ENCODE measurements at regions not wholly inside any gene's neighbourhood (a gene's known extent, or its start where the extent isn't known, plus 50 kb on each side); places are given as distances from the start of the nearest gene placed in this dataset.

DNA sequence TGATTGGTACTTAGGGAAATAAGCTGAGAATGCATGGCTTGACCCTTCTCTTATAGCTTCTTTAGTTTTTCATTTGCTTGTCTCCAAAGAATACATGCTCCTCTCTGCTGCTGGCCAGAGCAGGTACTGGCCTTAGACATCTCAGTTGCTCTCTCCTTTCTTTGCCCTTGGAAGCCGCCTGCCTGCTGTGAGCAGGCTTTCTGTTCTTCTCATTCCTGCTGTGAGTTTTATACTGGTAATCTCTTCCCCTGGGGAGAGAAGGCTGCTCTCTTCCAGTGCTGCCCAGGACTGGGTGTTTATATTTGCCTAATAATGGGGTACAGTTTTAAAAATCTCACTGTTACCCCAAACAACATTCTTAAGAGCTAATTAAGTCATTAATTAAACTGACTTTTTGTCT is 323.5 kb upstream of the LRRC7 start:
- DNase-seq (ENCODE audit: low spot score) (no peak), ATAC-seq (no peak)
- intact Hi-C loops (cut with DNase I), result no loop called here

- intact Hi-C loops (cut with DNase I), result no loop called here
- no peak for ATAC-seq
- no peak for DNase-seq (ENCODE audit: low spot score)
These were observed 321.6 kb upstream of the LRRC7 start for GRCh38 chr1:69246109-69246508.

GRCh38 chr1:69246710-69247109 is 321.0 kb upstream of the LRRC7 start:
- DNase-seq (ENCODE audit: low spot score) (no peak), ATAC-seq (peak; percentile 53)
- intact Hi-C loops (cut with DNase I), result no loop called here

DNA sequence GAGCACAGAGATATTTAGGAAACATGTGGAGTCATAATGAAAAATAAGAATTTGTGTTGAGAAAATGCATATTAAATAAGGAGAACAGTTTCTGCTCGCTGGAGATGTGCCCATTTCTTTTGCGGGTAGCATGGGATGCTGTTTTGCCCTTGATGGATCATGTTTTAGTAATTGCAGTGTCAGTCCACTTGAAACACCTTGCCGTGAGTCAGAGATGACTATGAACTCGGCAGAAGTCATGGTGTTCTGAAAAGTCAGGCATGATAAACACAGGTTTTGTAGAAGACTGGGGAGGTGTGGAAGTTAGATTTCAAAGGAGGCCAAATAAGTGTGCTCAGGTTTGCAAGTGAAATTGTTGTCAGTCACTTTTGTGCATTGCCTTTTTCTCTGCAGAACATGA is 315.0 kb upstream of the LRRC7 start:
- no peak for ATAC-seq
- DNase-seq (ENCODE audit: low spot score), result no peak
- intact Hi-C loops (cut with DNase I), result no loop called here

DNA sequence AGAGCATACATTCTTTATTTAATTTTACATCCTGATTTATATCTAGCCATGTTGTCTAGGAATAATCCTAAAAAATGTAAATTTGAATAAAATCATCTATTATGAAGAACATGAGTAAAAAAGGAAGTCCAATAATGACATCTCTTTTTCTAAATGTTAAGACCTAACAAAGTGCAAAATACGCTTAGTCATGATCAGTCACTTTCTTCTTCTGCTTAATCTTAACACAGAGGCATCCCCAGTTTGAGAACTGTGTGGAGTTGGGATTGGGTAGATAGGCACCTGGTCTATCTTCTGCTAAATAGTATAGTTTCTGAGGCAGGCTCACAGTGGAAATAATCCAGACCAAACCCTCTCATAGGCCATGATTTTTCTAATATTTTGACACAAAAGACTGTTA is 311.7 kb upstream of the LRRC7 start:
- ATAC-seq (no peak), DNase-seq (ENCODE audit: low spot score) (no peak)
- intact Hi-C loops (cut with DNase I), result no loop called here

DNA sequence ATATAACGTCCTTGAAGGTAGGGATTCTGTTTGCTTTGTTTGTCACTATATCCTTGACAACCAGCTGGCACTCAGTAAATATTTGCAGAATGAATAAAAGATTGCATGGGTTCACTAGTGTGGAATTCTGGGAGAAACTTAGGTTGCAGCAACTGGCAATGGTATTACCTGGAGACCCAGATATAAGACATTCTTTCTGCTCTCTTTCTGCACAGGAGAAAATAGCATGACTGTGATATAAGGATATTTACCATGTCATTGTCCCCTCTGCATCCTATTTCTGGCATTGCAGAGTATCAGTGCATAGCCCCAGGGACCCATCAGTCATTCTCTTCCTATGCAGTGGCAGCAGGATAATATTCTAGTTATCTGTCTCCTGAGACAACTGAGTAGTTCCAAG is 308.9 kb upstream of the LRRC7 start:
- intact Hi-C loops (cut with DNase I), result no loop called here

GRCh38 chr1:69263921-69264391 is 303.8 kb upstream of the LRRC7 start:
- intact Hi-C loops (cut with DNase I), result no loop called here
- DNase-seq (ENCODE audit: low spot score) (no peak), ATAC-seq (peak; percentile 82)

More for the DNA sequence above, 308.9 kb upstream of the LRRC7 start:
- no peak for DNase-seq (ENCODE audit: low spot score)
- no peak for ATAC-seq

DNA sequence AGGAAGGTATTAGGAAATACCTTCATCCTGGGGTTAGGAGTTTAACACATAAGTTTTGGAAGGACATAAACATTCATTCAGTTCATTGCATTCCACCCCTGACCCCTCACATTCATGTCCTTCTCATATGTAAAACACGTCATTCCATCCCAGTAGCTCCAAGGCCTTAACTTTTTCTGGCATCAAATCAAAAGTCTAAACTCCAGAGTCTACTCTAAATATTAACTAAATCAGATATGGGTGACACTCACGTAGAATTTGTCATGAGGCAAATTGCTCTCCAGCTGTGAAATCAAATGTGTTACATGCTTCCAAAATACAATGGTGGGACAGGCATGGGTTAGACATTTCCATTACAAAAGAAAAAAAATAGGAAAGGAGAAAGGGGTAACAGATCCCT is 298.2 kb upstream of the LRRC7 start:
- DNase-seq (ENCODE audit: low spot score), result no peak
- intact Hi-C loops (cut with DNase I), result no loop called here
- ATAC-seq, result no peak

DNA sequence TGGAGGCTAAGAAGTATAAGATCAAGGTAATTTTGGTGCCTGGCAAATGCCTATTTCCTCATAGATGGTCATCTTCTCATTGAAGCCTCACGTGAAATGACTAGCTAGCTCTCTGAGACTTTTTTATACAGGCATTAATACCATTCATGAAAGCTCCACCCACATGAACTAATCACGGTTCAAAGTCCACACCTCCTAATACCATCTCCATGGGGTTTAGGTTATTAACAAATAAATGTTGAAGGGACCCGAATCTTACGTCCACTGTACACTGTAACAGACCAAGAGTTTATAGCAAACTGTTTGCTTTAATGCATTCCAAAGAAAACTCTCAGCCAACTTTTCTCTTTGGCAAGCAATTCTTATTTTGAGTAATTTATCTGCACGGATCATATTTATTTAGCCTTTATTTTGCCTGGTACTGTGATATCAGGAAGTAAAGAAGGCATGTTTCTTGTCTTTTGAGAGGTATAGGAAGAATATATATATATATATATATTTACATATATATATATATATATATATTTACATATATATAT is 296.1 kb upstream of the LRRC7 start:
- intact Hi-C loops (cut with DNase I), result no loop called here
- no peak for ATAC-seq

DNA sequence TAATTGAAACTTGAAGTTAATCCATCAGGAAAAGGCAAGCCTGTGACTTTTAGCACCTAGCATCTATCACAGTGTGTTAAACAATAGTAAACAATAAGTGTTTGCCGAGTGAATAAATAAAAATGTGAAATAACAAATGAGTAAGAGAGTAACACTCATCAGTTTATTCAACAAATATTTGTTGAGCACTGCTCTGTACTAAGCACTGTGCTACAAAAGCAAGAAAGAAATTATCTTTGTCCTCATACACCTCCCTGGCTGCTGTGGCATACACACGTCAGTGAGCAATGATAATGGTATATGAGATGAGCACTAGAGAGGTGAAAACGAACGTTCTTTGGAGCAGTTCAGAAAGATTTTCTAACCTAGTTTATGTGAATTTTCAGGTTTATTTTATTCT is 295.0 kb upstream of the LRRC7 start:
- intact Hi-C loops (cut with DNase I), result no loop called here
- no peak for ATAC-seq
- DNase-seq (ENCODE audit: low spot score), result no peak

More for the DNA sequence above, 296.1 kb upstream of the LRRC7 start:
- no peak for DNase-seq (ENCODE audit: low spot score)

GRCh38 chr1:69278923-69279322 is 288.8 kb upstream of the LRRC7 start:
- intact Hi-C loops (cut with DNase I), result no loop called here
- no peak for ATAC-seq
- DNase-seq (ENCODE audit: low spot score), result no peak

GRCh38 chr1:69283516-69283915 is 284.2 kb upstream of the LRRC7 start:
- DNase-seq (ENCODE audit: low spot score) (no peak), ATAC-seq (no peak)
- intact Hi-C loops (cut with DNase I), result no loop called here

DNA sequence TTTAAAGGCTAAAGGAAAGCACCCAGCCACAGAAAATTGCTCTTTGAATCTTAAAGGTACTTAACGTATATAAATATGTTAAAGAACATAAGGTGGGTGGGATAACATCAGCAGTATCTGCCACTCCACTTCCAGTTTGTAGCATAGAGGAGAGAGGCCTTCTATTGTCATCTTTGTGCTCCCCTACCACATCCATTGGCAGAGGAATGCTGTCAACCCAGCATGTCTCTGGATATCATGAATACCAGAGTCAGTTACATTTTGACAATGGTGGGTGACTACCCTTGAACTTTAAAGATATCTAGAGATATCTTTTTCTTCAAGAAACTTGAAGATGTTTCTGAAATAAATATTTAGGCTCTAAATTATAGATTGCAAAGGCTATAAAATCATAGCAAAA is 283.2 kb upstream of the LRRC7 start:
- intact Hi-C loops (cut with DNase I), result no loop called here
- DNase-seq (ENCODE audit: low spot score) (no peak), ATAC-seq (no peak)

GRCh38 chr1:69288416-69288815 is 279.3 kb upstream of the LRRC7 start:
- DNase-seq (ENCODE audit: low spot score) (no peak), ATAC-seq (no peak)
- intact Hi-C loops (cut with DNase I), result no loop called here

GRCh38 chr1:69290291-69290690 is 277.4 kb upstream of the LRRC7 start:
- intact Hi-C loops (cut with DNase I), result no loop called here
- no peak for ATAC-seq
- no peak for DNase-seq (ENCODE audit: low spot score)

- intact Hi-C loops (cut with DNase I), result no loop called here
- no peak for ATAC-seq
These were observed 276.2 kb upstream of the LRRC7 start for GRCh38 chr1:69291541-69291940.

DNA sequence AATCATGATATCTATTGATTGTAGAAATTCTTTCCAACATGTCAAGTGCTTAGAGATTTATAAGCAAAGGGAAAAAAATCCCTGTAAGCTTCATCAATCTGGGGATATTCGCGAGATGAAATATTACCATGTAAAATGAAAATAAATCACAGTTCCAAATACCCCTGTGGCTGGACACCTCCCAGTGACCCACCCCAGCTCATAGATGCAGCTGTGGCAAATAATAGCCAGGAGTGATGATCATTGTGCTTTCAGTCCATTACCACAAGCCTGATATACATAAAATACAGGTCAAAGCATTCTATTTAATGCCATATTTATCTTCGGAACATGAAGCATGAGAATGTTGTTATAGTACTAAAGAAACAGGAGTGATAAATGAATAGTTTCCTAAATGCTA is 274.9 kb upstream of the LRRC7 start:
- no peak for DNase-seq (ENCODE audit: low spot score)
- intact Hi-C loops (cut with DNase I), result no loop called here
- no peak for ATAC-seq

More at GRCh38 chr1:69291541-69291940, 276.2 kb upstream of the LRRC7 start:
- DNase-seq (ENCODE audit: low spot score), result no peak

DNA sequence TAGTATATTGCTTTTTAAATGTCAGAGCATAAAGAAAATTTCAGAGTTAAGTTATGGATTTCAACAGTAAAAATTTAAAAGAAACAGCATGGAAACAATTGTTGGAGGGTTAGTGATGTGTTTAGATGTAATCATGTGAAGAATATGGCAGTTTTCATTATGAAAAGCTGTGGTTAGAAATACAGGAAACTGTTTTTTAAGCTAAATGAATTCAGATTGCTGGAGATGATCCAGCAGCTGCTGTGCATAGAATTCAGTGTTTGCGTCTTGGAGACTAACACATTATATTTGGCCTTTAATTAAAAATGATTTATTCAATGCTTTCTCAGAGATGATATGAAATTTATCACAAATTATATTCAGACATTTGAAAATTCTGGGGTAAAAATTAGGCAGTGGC is 273.6 kb upstream of the LRRC7 start:
- intact Hi-C loops (cut with DNase I), result no loop called here
- DNase-seq (ENCODE audit: low spot score), result no peak
- ATAC-seq, result no peak

- intact Hi-C loops (cut with DNase I), result no loop called here
- DNase-seq (ENCODE audit: low spot score) (no peak), ATAC-seq (no peak)
These were observed 272.5 kb upstream of the LRRC7 start for GRCh38 chr1:69295265-69295664.

DNA sequence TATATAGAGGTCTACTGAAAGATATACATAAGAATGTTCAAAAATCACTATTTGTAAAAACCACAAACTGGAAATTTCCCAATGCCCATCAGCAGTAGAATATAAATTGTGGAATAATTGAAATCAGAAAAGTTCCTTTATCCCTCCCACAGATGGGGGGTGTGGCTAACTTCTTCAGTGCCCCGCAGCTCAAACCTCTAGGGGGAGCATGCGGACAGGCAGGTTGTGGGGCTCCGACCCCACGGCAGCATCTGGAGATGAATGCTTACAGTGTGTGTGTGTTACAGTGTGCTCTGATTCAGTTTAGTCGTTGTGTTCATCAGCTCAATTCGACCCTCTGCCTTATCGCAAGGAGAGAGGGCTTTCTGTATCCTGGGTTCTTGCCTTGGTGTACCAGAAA is 262.1 kb upstream of the LRRC7 start:
- ATAC-seq (no peak), DNase-seq (ENCODE audit: low spot score) (no peak)
- intact Hi-C loops (cut with DNase I), result no loop called here

DNA sequence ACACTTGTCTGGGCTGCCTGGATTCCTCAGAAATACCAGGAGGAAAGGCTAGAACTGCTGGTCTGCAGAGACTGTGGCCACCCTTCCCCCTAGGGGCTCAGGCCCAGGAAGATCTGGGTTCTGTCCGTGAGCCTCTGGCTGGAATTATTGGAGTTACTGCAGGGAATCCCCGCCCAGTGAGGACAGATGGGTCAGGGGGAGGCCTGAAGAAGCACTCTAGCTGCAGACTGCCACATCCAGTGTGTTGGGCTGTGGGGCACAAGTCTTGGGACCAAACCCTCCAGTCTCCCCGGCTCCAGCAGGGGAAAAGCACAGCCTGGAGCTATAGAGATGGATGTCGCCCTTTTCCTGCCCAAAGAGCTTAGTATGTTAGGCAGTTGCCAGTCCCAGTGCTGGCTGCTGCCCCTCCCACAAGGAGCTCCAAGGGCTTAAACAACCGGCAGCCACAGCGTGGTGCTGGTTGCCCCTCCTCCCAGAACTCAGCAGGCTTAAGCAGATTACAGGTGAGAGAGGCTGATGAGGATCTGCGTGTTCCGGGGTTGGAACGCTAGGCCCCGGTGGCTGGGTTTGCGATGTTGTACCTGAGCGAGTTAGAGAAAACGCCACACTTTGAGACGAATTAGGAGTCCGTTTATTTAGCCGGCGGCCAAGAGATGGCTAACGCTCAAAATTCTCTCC is 255.5 kb upstream of the LRRC7 start:
- intact Hi-C loops (cut with DNase I), result no loop called here
- no peak for DNase-seq (ENCODE audit: low spot score)
- no peak for ATAC-seq

Measured in sciatic nerve (tissue), 2 donors.